GM21423 (cell line): ENCODE measurements at regions not wholly inside any gene's neighbourhood (a gene's known extent, or its start where the extent isn't known, plus 50 kb on each side); places are given as distances from the start of the nearest gene placed in this dataset.
"Not testable (repeated sequence)": the region's sequence is repeated elsewhere in the genome, so short reads cannot be mapped to it uniquely, and the experiment has no call there.

Experiments
- ATAC-seq: cut with Tn5 transposase; IDR thresholded peaks from one replicate; pipeline ENCODE4 v1.9.1; 2021; ENCODE audit warnings: mild to moderate bottlenecking, moderate library complexity; ENCODE audit not compliant: unreplicated experiment

DNA sequence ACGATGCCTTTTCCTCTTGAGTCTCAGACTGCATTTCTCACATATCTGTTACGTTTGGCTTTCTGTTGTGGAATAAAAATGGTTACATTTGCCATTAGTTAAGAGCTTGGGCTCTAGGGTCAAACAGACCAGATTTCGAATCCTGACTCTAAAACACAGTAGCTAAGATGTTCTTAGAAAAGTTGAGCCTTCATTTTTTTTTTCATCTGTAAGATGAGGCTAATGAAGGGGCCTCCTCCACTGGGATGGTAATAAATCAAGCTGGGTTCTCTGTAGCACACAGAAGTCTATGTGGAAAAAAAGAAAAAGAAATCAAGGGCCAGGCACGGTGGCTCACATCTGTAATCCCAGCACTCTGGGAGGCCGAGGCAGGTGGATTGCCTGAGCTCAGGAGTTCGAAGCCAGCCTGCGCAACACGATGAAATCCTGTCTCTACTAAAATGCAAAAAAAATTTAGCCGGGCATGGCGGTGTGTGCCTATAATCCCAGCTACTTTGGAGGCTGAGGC is 49.9 kb upstream of the CAPRIN1 start:
- no peak for ATAC-seq

- no peak for ATAC-seq
Observed at GRCh38 chr11:33999393-33999792, 52.1 kb upstream of the CAPRIN1 start.

DNA sequence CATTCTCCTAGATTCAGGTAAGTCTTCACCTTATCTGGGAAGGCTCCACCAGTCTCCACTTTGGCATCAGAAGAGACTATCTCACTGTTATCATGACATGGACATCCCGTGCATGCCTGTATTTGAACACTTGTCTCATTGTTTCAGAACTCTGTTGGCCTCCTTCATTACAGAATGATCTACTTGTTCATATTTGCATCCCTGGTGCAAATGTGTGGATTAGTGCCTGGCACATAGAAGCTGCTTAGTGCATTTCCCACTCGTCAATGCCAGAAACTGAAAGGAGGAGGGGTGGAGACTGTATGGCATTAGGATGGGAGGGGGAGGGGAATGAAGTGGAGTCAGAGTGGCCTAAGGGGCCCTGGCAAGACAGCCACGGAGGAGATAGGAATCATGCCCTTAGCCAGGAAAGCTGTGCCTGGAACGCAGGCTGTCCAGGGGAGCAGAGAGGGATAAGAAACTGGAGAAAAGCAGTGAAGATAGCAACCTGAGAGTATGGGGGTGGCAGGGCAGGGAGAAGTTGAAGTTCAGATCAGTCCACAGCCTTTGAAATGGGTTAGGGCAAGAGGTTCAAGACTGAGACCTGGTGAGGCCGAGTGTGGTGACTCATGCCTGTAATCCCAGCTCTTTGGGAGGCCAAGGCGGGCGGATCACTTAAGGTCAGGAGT is 53.8 kb upstream of the CAPRIN1 start:
- no peak for ATAC-seq

DNA sequence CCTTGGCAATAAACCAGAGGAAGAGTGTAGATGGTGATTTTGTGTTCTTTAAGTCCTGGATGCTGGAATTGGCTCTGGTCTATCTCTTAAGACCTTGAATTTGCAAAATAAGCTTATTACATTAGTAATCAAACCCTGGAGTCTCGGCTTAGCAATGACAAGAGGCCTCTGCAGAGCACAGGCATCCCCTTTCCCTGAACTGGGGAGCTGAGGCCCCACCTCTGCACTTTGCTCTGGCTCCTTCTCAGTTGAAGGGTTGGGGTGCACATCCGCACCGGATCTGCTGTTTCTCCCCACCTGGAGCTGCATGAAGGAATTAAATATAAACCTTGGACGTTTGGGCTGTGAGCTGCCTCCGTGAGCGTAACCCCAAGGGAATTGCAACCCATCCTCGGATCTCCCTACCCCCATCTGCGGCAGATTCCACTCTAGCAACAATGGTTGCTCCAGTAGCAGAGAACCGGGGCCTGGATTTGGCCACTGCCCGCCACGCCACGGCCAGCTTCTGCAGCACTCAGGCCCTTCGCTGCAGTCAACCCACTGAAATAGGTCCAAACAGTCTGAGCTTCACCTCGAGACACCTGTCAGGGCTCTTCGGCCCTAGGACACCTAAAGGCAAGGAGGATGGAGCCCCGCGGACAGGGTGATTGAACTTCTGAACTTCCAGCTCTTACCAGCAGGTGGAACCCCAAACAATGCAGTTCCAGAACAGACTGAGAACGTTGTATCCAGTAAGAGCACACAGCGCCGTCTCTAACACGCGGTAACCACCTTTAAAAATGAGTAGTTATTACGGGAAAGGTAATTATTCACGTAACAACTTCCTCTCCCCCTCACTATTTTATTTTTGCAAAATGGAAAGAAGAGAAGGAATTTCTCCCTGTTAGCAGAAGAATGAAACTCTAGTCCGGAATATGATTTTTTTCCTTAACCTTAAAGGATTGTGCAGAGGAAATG is 54.8 kb upstream of the CAPRIN1 start:
- peak; percentile 73 for ATAC-seq

DNA sequence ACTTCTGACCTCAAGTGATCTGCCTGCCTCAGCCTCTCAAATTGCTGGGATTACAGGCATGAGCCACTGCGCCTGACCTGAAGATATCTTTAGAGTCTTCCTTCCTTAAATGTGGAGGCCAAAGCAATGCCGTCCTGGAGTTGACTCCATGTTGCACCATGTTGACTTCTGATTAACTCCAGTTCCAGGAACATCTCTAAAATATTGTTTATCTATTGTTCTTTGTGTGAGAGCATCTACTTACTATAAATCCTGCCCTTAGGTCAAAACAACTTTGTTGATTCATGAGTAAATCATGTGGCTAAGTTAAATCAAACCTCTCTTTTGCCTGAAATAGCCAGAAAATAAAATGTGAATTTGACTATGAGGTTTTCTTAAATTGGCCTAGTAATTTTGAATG is 56.6 kb upstream of the CAPRIN1 start:
- ATAC-seq, result no peak

DNA sequence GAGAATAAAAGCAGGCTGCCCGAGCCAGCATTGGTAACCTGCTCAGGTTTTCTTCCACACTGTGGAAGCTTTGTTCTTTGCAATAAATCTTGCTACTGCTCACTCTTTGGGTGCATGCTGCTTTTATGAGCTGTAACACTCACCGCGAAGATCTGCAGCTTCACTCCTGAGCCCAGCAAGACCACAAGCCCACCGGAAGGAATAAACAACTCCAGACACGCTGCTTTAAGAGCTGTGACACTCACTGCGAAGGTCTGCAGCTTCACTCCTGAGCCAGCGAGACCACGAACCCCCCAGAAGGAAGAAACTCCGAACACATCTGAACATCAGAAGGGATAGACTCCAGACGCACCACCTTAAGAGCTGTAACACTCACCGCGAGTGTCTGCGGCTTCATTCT is 60.4 kb upstream of the CAPRIN1 start:
- not testable (repeated sequence) for ATAC-seq

GRCh38 chr11:33990131-33990530 is 61.4 kb upstream of the CAPRIN1 start:
- not testable (repeated sequence) for ATAC-seq

- no peak for ATAC-seq
Observed at GRCh38 chr11:33989461-33989860, 62.1 kb upstream of the CAPRIN1 start.

GRCh38 chr11:33988586-33989370 is 62.8 kb upstream of the CAPRIN1 start:
- no peak for ATAC-seq

- no peak for ATAC-seq
Observed at GRCh38 chr11:33987975-33988580, 63.5 kb upstream of the CAPRIN1 start.

DNA sequence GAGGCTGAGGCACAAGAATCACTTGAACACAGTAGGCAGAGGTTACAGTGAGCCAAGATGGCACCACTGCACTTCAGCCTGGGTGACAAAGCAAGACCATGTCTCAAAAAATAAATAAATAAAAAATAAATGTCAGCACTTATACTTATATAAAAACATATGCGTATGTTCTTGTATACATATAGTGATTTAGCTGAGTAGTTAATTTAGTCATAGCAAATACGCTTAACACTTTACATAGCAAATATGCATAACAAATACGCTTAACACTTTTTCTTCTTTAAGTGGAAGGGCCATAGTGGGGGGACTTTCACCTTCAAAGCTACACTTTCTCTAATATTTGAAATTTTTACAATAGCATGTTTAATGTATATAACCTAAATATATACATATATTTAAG is 64.0 kb upstream of the CAPRIN1 start:
- ATAC-seq, result no peak

DNA sequence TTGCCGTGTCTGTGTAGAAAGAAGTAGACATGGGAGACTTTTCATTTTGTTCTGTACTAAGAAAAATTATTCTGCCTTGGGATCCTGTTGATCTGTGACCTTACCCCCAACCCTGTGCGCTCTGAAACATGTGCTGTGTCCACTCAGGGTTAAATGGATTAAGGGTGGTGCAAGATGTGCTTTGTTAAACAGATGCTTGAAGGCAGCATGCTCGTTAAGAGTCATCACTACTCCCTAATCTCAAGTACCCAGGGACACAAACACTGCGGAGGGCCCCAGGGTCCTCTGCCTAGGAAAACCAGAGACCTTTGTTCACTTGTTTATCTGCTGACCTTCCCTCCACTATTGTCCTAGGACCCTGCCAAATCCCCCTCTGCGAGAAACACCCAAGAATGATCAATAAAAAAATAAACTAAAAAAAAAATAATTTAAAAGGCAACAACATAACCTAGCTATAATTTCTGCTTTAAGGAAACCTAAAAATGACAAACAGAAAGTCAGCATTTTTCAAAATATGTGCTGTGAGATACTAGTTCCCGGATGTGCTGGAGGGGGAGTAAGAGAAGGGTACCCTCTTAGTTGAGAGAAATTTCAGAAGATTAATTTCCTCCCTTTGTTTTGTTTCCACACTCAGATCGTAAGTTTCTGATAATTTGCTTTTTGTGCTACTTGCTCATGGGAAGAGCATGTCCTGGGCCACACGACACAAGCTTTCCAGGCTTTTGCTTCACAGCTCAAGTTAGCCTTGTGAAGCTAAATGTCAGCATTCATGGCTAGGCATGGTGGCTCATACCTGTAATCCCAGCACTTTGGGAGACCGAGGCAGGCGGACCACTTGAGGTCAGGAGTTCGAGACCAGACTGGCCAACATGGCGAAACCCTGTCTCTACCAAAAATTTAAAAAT is 64.7 kb upstream of the CAPRIN1 start:
- not testable (repeated sequence) for ATAC-seq

DNA sequence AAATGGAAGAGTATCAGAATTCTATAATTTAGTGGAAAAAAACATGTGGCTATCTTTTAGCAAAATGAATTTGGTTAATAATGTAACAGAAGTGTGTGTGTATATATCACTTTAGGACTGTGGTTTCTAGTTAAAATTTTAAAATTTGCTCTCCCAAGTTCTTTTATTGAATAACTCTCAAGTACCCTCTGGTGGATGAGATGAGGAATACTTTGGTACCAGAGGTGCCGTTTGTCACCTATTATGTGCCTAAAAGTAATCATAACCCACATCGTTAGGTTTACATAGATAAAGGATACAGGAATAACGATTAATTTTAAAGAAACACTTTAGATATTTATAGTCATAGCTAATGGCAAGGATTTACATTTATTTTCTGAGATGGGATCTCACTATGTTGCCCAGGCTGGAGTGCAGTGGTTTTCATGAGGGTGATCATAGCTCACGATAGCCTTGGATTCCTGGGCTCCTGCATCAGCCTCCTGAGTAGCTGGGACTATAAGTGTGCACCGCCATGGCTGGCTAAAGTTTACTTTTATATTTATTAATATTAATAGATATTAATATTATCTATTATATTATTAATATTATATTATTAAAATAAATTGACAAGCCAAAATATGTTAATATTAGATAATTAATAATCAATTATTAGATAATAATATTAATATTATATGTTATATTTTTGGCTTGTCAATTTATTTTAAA is 66.7 kb upstream of the CAPRIN1 start:
- no peak for ATAC-seq

GRCh38 chr11:33982661-33983060 is 68.9 kb upstream of the CAPRIN1 start:
- no peak for ATAC-seq

DNA sequence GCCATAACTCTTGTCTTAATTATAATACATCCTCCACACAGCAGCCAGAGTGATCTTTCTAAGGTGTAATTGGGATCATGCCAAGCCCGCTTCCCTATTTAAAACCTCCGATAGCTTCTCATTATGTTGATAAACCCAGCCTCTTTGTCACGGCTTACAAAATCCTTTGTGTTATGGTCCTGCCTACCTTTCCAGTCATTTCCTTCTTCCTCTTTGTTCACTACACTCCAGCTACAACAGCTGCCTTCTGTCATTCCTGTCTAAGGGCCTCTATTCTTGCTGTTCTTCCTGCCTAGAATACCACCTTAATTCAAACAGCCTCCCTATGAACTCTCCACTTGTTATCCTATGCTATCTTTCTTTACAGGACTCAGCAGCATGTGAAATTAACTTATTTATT is 70.6 kb upstream of the CAPRIN1 start:
- ATAC-seq, result no peak

GRCh38 chr11:33978376-33978775 is 73.2 kb upstream of the CAPRIN1 start:
- ATAC-seq, result no peak

DNA sequence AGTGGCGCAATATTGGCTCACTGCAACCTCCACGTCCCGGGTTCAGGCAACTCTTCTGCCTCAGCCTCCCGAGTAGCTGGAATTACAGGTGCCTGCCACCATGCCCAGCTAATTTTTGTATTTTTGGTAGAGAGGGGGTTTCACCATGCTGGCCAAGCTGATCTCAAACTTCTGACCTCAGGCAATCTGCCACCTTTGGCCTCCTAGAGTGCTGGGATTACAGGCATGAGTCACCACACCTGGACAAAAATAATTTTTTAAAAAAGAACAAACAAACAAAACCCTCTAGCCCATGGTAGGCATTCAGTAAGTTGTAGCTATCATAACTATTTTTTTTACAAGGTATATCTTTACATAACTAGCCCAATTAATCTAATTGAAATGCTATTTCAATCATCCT is 73.9 kb upstream of the CAPRIN1 start:
- ATAC-seq, result no peak

DNA sequence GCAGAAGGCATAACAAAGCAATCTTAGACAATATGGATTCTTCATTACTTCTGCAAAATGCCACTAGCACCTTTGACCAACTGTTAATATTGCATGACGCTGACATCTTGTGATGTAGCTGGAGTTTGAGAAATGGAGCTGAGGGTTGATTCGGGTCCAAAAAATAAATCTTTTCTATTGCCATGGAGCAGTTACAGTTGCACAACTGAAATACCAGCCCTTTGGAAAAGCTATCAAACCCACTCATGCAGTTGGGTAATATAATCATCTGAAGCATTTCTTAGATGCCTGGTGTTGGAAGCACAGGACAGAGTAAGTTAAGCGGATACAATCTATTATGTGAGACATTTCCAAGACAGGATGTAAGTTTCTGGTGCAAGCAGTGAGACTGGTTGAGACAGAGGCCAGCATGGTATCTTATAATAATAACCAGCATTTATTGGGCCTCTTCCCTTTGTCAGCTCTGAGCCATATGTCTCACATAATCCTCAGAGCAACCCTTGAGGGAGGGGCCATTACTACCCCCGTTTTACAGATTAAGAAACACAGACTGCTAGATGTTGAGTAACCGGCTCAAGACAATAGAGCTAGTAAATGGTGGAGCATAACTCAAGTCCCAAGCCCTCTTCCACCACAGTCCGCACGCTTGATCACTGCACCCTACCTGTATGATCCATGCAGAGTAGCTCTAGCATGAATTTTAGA is 74.9 kb upstream of the CAPRIN1 start:
- ATAC-seq, result no peak

DNA sequence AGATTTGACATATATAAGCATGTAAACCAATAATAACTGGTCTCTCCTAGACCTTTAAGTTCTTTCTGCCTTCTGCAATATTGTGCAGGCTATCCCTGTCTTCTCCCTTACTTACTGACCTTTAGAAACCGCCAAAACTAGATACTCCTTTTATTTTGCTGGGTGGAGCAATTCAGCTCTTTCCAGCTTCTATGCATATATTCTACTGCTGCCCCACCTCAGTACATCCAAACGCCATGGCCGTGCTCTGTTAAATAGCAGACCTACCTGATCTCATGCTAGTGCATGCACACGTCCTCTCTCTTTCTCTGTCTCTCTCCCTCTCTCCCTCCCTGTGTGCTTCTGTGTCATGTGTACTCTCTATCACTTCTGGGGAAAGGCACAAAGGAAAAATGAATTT is 76.7 kb upstream of the CAPRIN1 start:
- ATAC-seq, result no peak
